ENCODE measurements at regions not wholly inside any gene's neighbourhood (a gene's known extent, or its start where the extent isn't known, plus 50 kb on each side); places are given as distances from the start of the nearest gene placed in this dataset.
A peak's percentile ranks its signal among the peaks of the same experiment; 100 is the strongest.
"Not testable (repeated sequence)": the region's sequence is repeated elsewhere in the genome, so short reads cannot be mapped to it uniquely, and the experiment has no call there.

- not testable (repeated sequence) for H3K4me1 Mint-ChIP-seq; H3K27ac ChIP-seq (ENCODE audit: insufficient read depth, low read length, poor library complexity, severe bottlenecking); H3K36me3 ChIP-seq (ENCODE audit: control insufficient read depth, insufficient read depth, low read length); H3K36me3 Mint-ChIP-seq; H3K27me3 ChIP-seq (ENCODE audit: control insufficient read depth, insufficient read depth, low read length); H3K4me3 Mint-ChIP-seq; ATAC-seq (ENCODE audit: low read depth in 2 of 2); H3K4me3 ChIP-seq (ENCODE audit: low read depth, low read length); DNase-seq; H3K4me1 ChIP-seq (ENCODE audit: control insufficient read depth, insufficient read depth, low read length, poor library complexity, severe bottlenecking); H3K27me3 Mint-ChIP-seq; H3K27ac Mint-ChIP-seq
- peaks cover 0 to 16% of the 10 kb centered on the region in 2 experiments for H3K9me3 ChIP-seq (ENCODE audit: control insufficient read depth in 2 of 2, low read length in 2 of 2)
- H3K9me3 Mint-ChIP-seq = peaks cover 0 to 23% (median 5%) of the 10 kb centered on the region in 7 donors
Measured at GRCh38 chr3:163172513-163172912, 1675.9 kb downstream of the OTOL1 start.

DNA sequence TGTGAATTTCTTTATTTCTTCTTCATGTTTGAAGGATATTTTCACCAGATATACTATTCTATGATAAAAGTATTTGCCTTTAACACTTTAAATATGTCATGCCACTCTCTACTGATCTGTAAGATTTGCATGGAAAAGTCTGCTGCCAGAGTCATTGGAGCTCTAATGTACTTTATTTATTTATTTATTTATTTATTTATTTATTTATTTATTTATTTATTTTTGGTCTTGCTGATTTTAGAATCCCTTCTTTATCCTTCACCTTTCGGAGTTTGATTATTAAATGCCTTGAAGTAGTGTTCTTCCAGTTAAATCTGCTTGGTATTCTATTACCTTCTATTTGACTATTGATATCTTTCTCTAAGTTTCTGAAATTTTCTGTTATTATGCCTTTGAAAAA is 1669.6 kb downstream of the OTOL1 start:
- Mint-ChIP-seq H3K4me1 (no peaks in the 10 kb centered on the region), H3K4me3 (peak overlapping the region in 1 of 4 donors; percentile 51), H3K9me3 (peaks cover 4 to 42% (median 10%) of the 10 kb centered on the region in 7 donors), H3K27me3 (no peaks in the 10 kb centered on the region), H3K27ac (no peak overlapping the region), H3K36me3 (no peaks in the 10 kb centered on the region)
- Histone ChIP-seq H3K4me1 (ENCODE audit: control insufficient read depth, insufficient read depth, low read length, poor library complexity, severe bottlenecking) (no peaks in the 10 kb centered on the region), H3K27me3 (ENCODE audit: control insufficient read depth, insufficient read depth, low read length) (no peaks in the 10 kb centered on the region), H3K4me3 (ENCODE audit: low read depth, low read length) (no peak overlapping the region), H3K9me3 (ENCODE audit: control insufficient read depth in 2 of 2, low read length in 2 of 2) (peaks cover 0 to 17% of the 10 kb centered on the region in 2 experiments), H3K27ac (ENCODE audit: insufficient read depth, low read length, poor library complexity, severe bottlenecking) (no peak overlapping the region), H3K36me3 (ENCODE audit: control insufficient read depth, insufficient read depth, low read length) (no peaks in the 10 kb centered on the region)
- ATAC-seq (ENCODE audit: low read depth in 2 of 2) (no peak), DNase-seq (no peak)

DNA sequence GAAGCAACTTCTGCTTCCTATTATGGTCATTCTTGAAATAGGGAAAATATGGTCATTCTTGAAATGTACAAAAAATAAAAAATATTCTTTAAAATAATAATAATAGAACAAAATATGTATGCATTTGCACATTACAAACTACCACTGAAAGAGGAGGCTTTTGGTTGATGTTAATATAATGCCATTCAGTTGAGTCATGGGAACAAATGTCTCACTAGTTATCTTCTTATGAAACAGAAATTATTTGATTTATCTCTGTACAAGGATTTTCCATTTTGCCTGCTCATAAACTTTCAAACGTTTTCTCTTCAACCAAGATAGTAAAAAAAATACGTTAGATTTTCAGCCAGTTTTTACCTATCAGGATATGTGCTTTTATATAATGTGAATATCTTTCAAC is 1662.7 kb downstream of the OTOL1 start:
- Mint-ChIP-seq H3K4me3 (no peak overlapping the region), H3K27ac (no peak overlapping the region), H3K4me1 (no peaks in the 10 kb centered on the region), H3K9me3 (peaks cover 0 to 11% (median 8%) of the 10 kb centered on the region in 7 donors), H3K36me3 (no peaks in the 10 kb centered on the region), H3K27me3 (no peaks in the 10 kb centered on the region)
- no peak for DNase-seq
- no peak overlapping the region for H3K27ac ChIP-seq (ENCODE audit: insufficient read depth, low read length, poor library complexity, severe bottlenecking)
- no peak overlapping the region for H3K4me3 ChIP-seq (ENCODE audit: low read depth, low read length)
- no peaks in the 10 kb centered on the region for H3K27me3 ChIP-seq (ENCODE audit: control insufficient read depth, insufficient read depth, low read length)
- ATAC-seq (ENCODE audit: low read depth in 2 of 2) = no peak
- no peaks in the 10 kb centered on the region for H3K4me1 ChIP-seq (ENCODE audit: control insufficient read depth, insufficient read depth, low read length, poor library complexity, severe bottlenecking)
- peaks cover 0 to 4% of the 10 kb centered on the region in 2 experiments for H3K9me3 ChIP-seq (ENCODE audit: control insufficient read depth in 2 of 2, low read length in 2 of 2)
- no peaks in the 10 kb centered on the region for H3K36me3 ChIP-seq (ENCODE audit: control insufficient read depth, insufficient read depth, low read length)

DNA sequence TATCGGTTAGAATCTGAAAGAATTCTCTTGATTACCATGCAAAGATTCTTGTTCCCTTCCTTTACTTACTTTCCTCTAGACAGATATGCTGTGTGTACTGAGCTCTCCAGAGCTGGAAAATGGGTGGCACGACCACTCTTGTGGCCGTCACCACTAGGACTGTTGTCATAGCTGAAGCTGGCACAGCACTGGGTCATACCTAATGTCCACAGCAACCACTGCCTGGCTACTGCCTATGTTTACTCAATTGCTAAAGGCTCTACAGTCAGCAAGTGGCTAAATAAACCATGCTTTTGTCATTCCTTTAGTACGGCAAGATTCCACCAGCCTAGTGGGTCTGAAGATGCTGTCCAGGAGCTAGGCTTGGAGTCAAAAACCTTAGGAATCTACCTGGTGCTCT is 1643.0 kb downstream of the OTOL1 start:
- Mint-ChIP-seq H3K27me3 (no peaks in the 10 kb centered on the region), H3K27ac (no peak overlapping the region), H3K4me3 (no peak overlapping the region), H3K36me3 (no peaks in the 10 kb centered on the region), H3K4me1 (no peaks in the 10 kb centered on the region), H3K9me3 (peaks cover 2 to 23% (median 6%) of the 10 kb centered on the region in 7 donors)
- H3K4me3 ChIP-seq (ENCODE audit: low read depth, low read length) = no peak overlapping the region
- peaks cover 0 to 16% of the 10 kb centered on the region in 2 experiments for H3K9me3 ChIP-seq (ENCODE audit: control insufficient read depth in 2 of 2, low read length in 2 of 2)
- H3K27me3 ChIP-seq (ENCODE audit: control insufficient read depth, insufficient read depth, low read length) = no peaks in the 10 kb centered on the region
- DNase-seq = no peak
- no peaks in the 10 kb centered on the region for H3K36me3 ChIP-seq (ENCODE audit: control insufficient read depth, insufficient read depth, low read length)
- no peaks in the 10 kb centered on the region for H3K4me1 ChIP-seq (ENCODE audit: control insufficient read depth, insufficient read depth, low read length, poor library complexity, severe bottlenecking)
- H3K27ac ChIP-seq (ENCODE audit: insufficient read depth, low read length, poor library complexity, severe bottlenecking) = no peak overlapping the region
- ATAC-seq (ENCODE audit: low read depth in 2 of 2) = no peak

DNA sequence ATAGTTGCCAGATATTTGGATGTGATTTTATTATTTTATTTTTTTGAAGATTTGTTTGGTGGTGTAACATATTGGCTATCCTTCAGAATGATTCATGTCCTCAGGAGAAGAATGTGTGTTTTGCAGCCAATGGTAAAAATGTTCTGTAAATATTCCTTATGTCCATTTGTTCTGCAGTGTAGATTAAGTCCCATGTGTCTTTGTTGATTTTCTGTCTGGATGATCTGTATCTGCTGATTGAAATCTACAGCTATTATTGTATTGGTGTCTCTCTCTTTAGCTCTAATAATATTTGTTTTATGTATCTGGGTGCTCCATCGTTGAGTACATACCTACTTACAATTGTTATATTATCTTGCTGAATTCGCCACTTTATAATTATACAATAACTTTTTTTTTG is 1641.7 kb downstream of the OTOL1 start:
- H3K27me3 ChIP-seq (ENCODE audit: control insufficient read depth, insufficient read depth, low read length) = no peaks in the 10 kb centered on the region
- peaks cover 0 to 16% of the 10 kb centered on the region in 2 experiments for H3K9me3 ChIP-seq (ENCODE audit: control insufficient read depth in 2 of 2, low read length in 2 of 2)
- no peak overlapping the region for H3K4me3 ChIP-seq (ENCODE audit: low read depth, low read length)
- no peak overlapping the region for H3K27ac ChIP-seq (ENCODE audit: insufficient read depth, low read length, poor library complexity, severe bottlenecking)
- Mint-ChIP-seq H3K9me3 (peaks cover 0 to 20% (median 6%) of the 10 kb centered on the region in 7 donors), H3K27ac (no peak overlapping the region), H3K4me1 (no peaks in the 10 kb centered on the region), H3K27me3 (no peaks in the 10 kb centered on the region), H3K36me3 (no peaks in the 10 kb centered on the region), H3K4me3 (no peak overlapping the region)
- DNase-seq (no peak), ATAC-seq (ENCODE audit: low read depth in 2 of 2) (no peak)
- H3K4me1 ChIP-seq (ENCODE audit: control insufficient read depth, insufficient read depth, low read length, poor library complexity, severe bottlenecking) = no peaks in the 10 kb centered on the region
- no peaks in the 10 kb centered on the region for H3K36me3 ChIP-seq (ENCODE audit: control insufficient read depth, insufficient read depth, low read length)

DNA sequence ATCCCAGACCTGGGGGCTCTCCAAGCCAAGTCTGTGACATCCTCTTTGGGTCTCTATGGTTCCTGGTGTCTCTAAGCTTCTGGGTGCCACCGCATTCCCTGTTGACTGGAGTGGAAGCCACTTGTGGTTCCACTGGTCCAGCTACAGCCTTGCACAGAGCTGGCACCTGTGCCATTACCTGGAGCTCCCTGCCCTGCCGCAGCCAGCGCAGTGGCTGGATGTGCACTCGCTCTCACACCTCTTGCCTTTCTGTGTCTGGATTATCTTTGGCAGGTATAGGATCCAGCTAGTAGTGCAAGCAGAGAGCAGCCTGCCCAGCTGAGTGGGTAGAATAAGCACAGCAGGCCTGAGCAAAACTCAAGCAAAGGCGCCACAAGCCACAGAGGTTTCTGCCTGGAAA is 1635.5 kb downstream of the OTOL1 start:
- Mint-ChIP-seq H3K4me3 (no peak overlapping the region), H3K36me3 (no peaks in the 10 kb centered on the region), H3K4me1 (no peaks in the 10 kb centered on the region), H3K27me3 (no peaks in the 10 kb centered on the region), H3K9me3 (peaks cover 0 to 26% (median 10%) of the 10 kb centered on the region in 7 donors), H3K27ac (no peak overlapping the region)
- peaks cover 0 to 7% of the 10 kb centered on the region in 2 experiments for H3K9me3 ChIP-seq (ENCODE audit: control insufficient read depth in 2 of 2, low read length in 2 of 2)
- DNase-seq (no peak), ATAC-seq (ENCODE audit: low read depth in 2 of 2) (no peak)
- no peaks in the 10 kb centered on the region for H3K27me3 ChIP-seq (ENCODE audit: control insufficient read depth, insufficient read depth, low read length)
- H3K36me3 ChIP-seq (ENCODE audit: control insufficient read depth, insufficient read depth, low read length) = no peaks in the 10 kb centered on the region
- H3K27ac ChIP-seq (ENCODE audit: insufficient read depth, low read length, poor library complexity, severe bottlenecking) = no peak overlapping the region
- no peaks in the 10 kb centered on the region for H3K4me1 ChIP-seq (ENCODE audit: control insufficient read depth, insufficient read depth, low read length, poor library complexity, severe bottlenecking)
- H3K4me3 ChIP-seq (ENCODE audit: low read depth, low read length) = no peak overlapping the region

DNA sequence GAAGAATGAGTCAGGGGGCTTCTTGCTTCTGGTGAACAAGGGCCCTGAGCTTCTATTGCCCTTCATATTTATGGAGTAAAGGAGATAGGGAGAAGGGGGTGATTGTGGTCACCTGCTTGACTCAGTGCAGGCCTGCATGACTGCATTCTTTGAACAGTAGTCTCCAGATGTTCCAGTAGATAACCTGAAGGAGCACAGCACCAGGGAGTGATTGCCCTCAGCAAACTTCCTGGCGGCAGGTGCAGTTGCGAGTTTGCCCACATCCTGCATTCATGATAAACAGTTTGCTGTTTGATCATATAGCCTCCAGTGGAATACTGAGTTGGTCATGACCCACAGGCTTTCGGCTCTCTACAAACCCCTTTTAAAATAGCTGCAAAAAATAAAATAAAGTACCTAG is 1632.7 kb downstream of the OTOL1 start:
- Histone ChIP-seq H3K36me3 (ENCODE audit: control insufficient read depth, insufficient read depth, low read length) (no peaks in the 10 kb centered on the region), H3K4me1 (ENCODE audit: control insufficient read depth, insufficient read depth, low read length, poor library complexity, severe bottlenecking) (no peaks in the 10 kb centered on the region), H3K9me3 (ENCODE audit: control insufficient read depth in 2 of 2, low read length in 2 of 2) (peaks cover 0 to 21% of the 10 kb centered on the region in 2 experiments), H3K27ac (ENCODE audit: insufficient read depth, low read length, poor library complexity, severe bottlenecking) (no peak overlapping the region), H3K27me3 (ENCODE audit: control insufficient read depth, insufficient read depth, low read length) (no peaks in the 10 kb centered on the region), H3K4me3 (ENCODE audit: low read depth, low read length) (no peak overlapping the region)
- Mint-ChIP-seq H3K9me3 (peaks cover 0 to 36% (median 11%) of the 10 kb centered on the region in 7 donors), H3K4me3 (no peak overlapping the region), H3K27ac (no peak overlapping the region), H3K36me3 (no peaks in the 10 kb centered on the region), H3K4me1 (no peaks in the 10 kb centered on the region), H3K27me3 (no peaks in the 10 kb centered on the region)
- no peak for DNase-seq
- no peak for ATAC-seq (ENCODE audit: low read depth in 2 of 2)

- no peaks in the 10 kb centered on the region for H3K4me1 ChIP-seq (ENCODE audit: control insufficient read depth, insufficient read depth, low read length, poor library complexity, severe bottlenecking)
- DNase-seq (no peak), ATAC-seq (ENCODE audit: low read depth in 2 of 2) (no peak)
- peaks cover 0 to 21% of the 10 kb centered on the region in 2 experiments for H3K9me3 ChIP-seq (ENCODE audit: control insufficient read depth in 2 of 2, low read length in 2 of 2)
- no peak overlapping the region for H3K27ac Mint-ChIP-seq
- H3K27me3 Mint-ChIP-seq = no peaks in the 10 kb centered on the region
- no peak overlapping the region for H3K27ac ChIP-seq (ENCODE audit: insufficient read depth, low read length, poor library complexity, severe bottlenecking)
- H3K4me3 ChIP-seq (ENCODE audit: low read depth, low read length) = no peak overlapping the region
- no peaks in the 10 kb centered on the region for H3K27me3 ChIP-seq (ENCODE audit: control insufficient read depth, insufficient read depth, low read length)
- peaks cover 0 to 38% (median 13%) of the 10 kb centered on the region in 7 donors for H3K9me3 Mint-ChIP-seq
- H3K4me3 Mint-ChIP-seq = no peak overlapping the region
- H3K36me3 ChIP-seq (ENCODE audit: control insufficient read depth, insufficient read depth, low read length) = no peaks in the 10 kb centered on the region
- no peaks in the 10 kb centered on the region for H3K4me1 Mint-ChIP-seq
- no peaks in the 10 kb centered on the region for H3K36me3 Mint-ChIP-seq
Measured at GRCh38 chr3:163126115-163126514, 1629.5 kb downstream of the OTOL1 start.

All from CD4-positive, CD25-positive, alpha-beta regulatory T cell (primary cell).